CD8-positive, alpha-beta memory T cell (primary cell): ENCODE measurements at regions not wholly inside any gene's neighbourhood (a gene's known extent, or its start where the extent isn't known, plus 50 kb on each side); places are given as distances from the start of the nearest gene placed in this dataset.
"Not testable (repeated sequence)": the region's sequence is repeated elsewhere in the genome, so short reads cannot be mapped to it uniquely, and the experiment has no call there.

Experiments
- CTCF ChIA-PET: fragments of 350-600 bp; sonication (Branson Sonifier 250); formaldehyde crosslinking; loops from one replicate; lab custom pipeline; 2021; ENCODE audit warnings: antibody characterized with exemption; lab: Charles Lee
- POLR2A ChIA-PET: fragments of 350-600 bp; sonication (Branson Sonifier 250); formaldehyde crosslinking; loops from one replicate; lab custom pipeline; 2021; ENCODE audit warnings: antibody characterized with exemption; lab: Charles Lee
- DNase-seq, 5 donors: peaks; one replicate each; pipeline versions ENCODE4 v3.0.0 to v3.0.0-alpha.2; 2020 to 2022; ENCODE audit warnings: mixed read lengths in 1 of 5
- H3K27ac ChIP-seq: one replicate; pipeline ENCODE4 v1.7.0; 2013; ENCODE audit warnings: low read depth, mild to moderate bottlenecking, low read length, moderate library complexity
- H3K27me3 ChIP-seq: 2 replicates; pipeline ENCODE4 v1.7.0; 2013; ENCODE audit warnings: low read length, mild to moderate bottlenecking; ENCODE audit not compliant: insufficient read depth, poor library complexity, severe bottlenecking
- H3K36me3 ChIP-seq: 2 replicates; pipeline ENCODE4 v1.7.0; 2013; ENCODE audit warnings: mild to moderate bottlenecking, low read length, moderate library complexity; ENCODE audit not compliant: insufficient read depth
- H3K4me1 ChIP-seq: 2 replicates; pipeline ENCODE4 v1.7.0; 2013; ENCODE audit warnings: mild to moderate bottlenecking, low read length, moderate library complexity; ENCODE audit not compliant: insufficient read depth
- H3K4me3 ChIP-seq: 2 replicates; pipeline ENCODE4 v1.7.0; 2013; ENCODE audit warnings: mild to moderate bottlenecking, low read length
- H3K9me3 ChIP-seq: 2 replicates; pipeline ENCODE4 v1.7.0; 2013; ENCODE audit warnings: mild to moderate bottlenecking, low read length
- H3K27ac Mint-ChIP-seq, 8 donors: one replicate each; pipeline ENCODE4 v1.8.0; 2020 to 2021; ENCODE audit warnings: mixed read lengths in 8 of 8, mild to moderate bottlenecking in 6 of 8, inconsistent platforms in 3 of 8, moderate library complexity in 3 of 8
- H3K27me3 Mint-ChIP-seq, 2 donors: one replicate each; pipeline ENCODE4 v1.8.0; 2020 to 2021; ENCODE audit warnings: mixed read lengths in 2 of 2, mild to moderate bottlenecking in 1 of 2, moderate library complexity in 1 of 2
- H3K36me3 Mint-ChIP-seq, 3 donors: one replicate each; pipeline ENCODE4 v1.8.0; 2020 to 2021; ENCODE audit warnings: mixed read lengths in 3 of 3, inconsistent platforms in 1 of 3, mild to moderate bottlenecking in 1 of 3
- H3K4me1 Mint-ChIP-seq, 3 donors: one replicate each; pipeline ENCODE4 v1.8.0; 2020 to 2021; ENCODE audit warnings: mixed read lengths in 3 of 3, inconsistent platforms in 1 of 3, mild to moderate bottlenecking in 1 of 3
- H3K4me3 Mint-ChIP-seq, 7 donors: one replicate each; pipeline ENCODE4 v1.8.0; 2020 to 2021; ENCODE audit warnings: mixed read lengths in 7 of 7, mild to moderate bottlenecking in 6 of 7, moderate library complexity in 4 of 7, inconsistent platforms in 2 of 7
- H3K9me3 Mint-ChIP-seq, 5 donors: one replicate each; pipeline ENCODE4 v1.8.0; 2020 to 2022; ENCODE audit warnings: mixed read lengths in 5 of 5, mild to moderate bottlenecking in 3 of 5, moderate library complexity in 2 of 5, inconsistent platforms in 1 of 5

DNA sequence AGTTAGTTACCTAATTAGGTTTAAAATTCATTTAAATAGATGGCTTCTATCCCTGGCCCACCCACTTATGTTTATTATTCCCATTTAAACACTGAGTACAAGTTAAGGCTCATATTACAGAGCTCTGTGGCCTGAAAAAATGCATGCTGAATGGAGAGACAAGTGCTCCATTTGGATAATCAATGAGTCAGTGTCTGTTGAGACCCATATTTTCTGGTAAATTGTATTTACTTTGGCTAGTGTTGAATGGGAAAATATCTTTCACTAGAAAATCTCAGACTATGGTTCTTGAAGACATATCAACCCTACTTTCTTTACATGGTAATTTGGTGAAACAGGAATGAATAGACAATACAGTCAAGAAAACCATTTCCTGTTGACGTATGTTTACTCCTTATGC is 356.0 kb downstream of the S1PR1 start:
- Mint-ChIP-seq H3K4me3 (no peak overlapping the region), H3K9me3 (no peaks in the 10 kb centered on the region), H3K36me3 (no peaks in the 10 kb centered on the region), H3K27me3 (peaks cover 7 to 14% of the 10 kb centered on the region in 2 donors), H3K4me1 (no peaks in the 10 kb centered on the region), H3K27ac (no peak overlapping the region)
- Histone ChIP-seq H3K36me3 (no peaks in the 10 kb centered on the region), H3K4me1 (no peaks in the 10 kb centered on the region), H3K9me3 (no peaks in the 10 kb centered on the region), H3K27ac (no peak overlapping the region), H3K4me3 (no peak overlapping the region), H3K27me3 (no peaks in the 10 kb centered on the region)
- ChIA-PET CTCF (no interaction called here), POLR2A (no interaction called here)
- DNase-seq = no peak

DNA sequence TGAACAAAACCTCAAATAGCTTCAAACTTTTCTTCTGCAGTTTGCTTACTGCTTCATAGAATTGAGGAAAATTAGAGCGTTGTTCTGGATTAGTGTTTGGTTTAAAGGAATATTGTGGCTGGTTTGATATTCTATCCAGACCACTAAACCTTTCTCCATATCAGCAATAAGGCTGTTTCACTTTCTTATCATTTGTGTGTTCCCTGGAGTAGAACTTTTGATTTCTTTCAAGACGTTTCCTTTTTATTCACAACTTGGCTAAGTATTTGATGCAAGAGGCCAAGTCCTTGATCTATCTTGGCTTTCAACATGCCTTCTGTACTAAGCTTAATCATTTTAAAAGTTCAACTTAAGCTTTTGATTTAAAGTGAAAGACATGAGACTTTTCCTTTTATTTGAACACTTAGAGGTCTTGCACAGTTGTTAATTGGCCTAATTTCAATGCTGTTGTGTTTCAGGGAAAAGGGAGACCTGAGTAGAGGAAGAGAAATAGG is 359.1 kb downstream of the S1PR1 start:
- no peaks in the 10 kb centered on the region for H3K9me3 ChIP-seq
- no peaks in the 10 kb centered on the region for H3K27me3 ChIP-seq
- CTCF ChIA-PET = no interaction called here
- H3K4me3 Mint-ChIP-seq = no peak overlapping the region
- no peaks in the 10 kb centered on the region for H3K4me1 Mint-ChIP-seq
- no peaks in the 10 kb centered on the region for H3K4me1 ChIP-seq
- H3K27me3 Mint-ChIP-seq = peaks cover 4 to 8% of the 10 kb centered on the region in 2 donors
- H3K9me3 Mint-ChIP-seq = no peaks in the 10 kb centered on the region
- H3K36me3 ChIP-seq = no peaks in the 10 kb centered on the region
- POLR2A ChIA-PET = no interaction called here
- no peak overlapping the region for H3K27ac ChIP-seq
- H3K36me3 Mint-ChIP-seq = no peaks in the 10 kb centered on the region
- no peak overlapping the region for H3K4me3 ChIP-seq
- no peak overlapping the region for H3K27ac Mint-ChIP-seq
- no peak for DNase-seq

GRCh38 chr1:101600615-101601014 is 363.8 kb downstream of the S1PR1 start:
- H3K27me3 ChIP-seq, POLR2A ChIA-PET, H3K27ac Mint-ChIP-seq, H3K9me3 Mint-ChIP-seq, H3K4me1 ChIP-seq, DNase-seq, H3K36me3 ChIP-seq, CTCF ChIA-PET, H3K4me3 ChIP-seq, H3K9me3 ChIP-seq, H3K27ac ChIP-seq, H3K4me1 Mint-ChIP-seq, H3K36me3 Mint-ChIP-seq, H3K4me3 Mint-ChIP-seq: not testable (repeated sequence)
- peaks cover 0 to 16% of the 10 kb centered on the region in 2 donors for H3K27me3 Mint-ChIP-seq

GRCh38 chr1:101603726-101604125 is 366.9 kb downstream of the S1PR1 start:
- H3K36me3 Mint-ChIP-seq = no peaks in the 10 kb centered on the region
- no peaks in the 10 kb centered on the region for H3K4me1 Mint-ChIP-seq
- POLR2A ChIA-PET = interaction anchor here (0.5 kb wide), 1 partner anchor 60 kb away, joined by 4 read pairs; no protein-coding TSS in a partner anchor
- no peak overlapping the region for H3K27ac Mint-ChIP-seq
- CTCF ChIA-PET = no interaction called here
- no peak overlapping the region for H3K4me3 Mint-ChIP-seq
- H3K27me3 ChIP-seq = no peaks in the 10 kb centered on the region
- H3K4me1 ChIP-seq = no peaks in the 10 kb centered on the region
- H3K9me3 ChIP-seq = no peaks in the 10 kb centered on the region
- peaks cover 3 to 25% of the 10 kb centered on the region in 2 donors for H3K27me3 Mint-ChIP-seq
- peaks cover 0 to 5% (median 0%) of the 10 kb centered on the region in 5 donors for H3K9me3 Mint-ChIP-seq
- no peak for DNase-seq
- H3K27ac ChIP-seq = no peak overlapping the region
- H3K36me3 ChIP-seq = no peaks in the 10 kb centered on the region
- H3K4me3 ChIP-seq = no peak overlapping the region

GRCh38 chr1:101605878-101606277 is 369.1 kb downstream of the S1PR1 start:
- H3K27ac ChIP-seq = no peak overlapping the region
- ChIA-PET POLR2A (no interaction called here), CTCF (no interaction called here)
- peaks cover 0 to 8% (median 0%) of the 10 kb centered on the region in 3 donors for H3K36me3 Mint-ChIP-seq
- no peaks in the 10 kb centered on the region for H3K27me3 ChIP-seq
- H3K9me3 Mint-ChIP-seq = peaks cover 6 to 16% (median 14%) of the 10 kb centered on the region in 5 donors
- peaks cover 3 to 32% of the 10 kb centered on the region in 2 donors for H3K27me3 Mint-ChIP-seq
- no peaks in the 10 kb centered on the region for H3K4me1 Mint-ChIP-seq
- no peaks in the 10 kb centered on the region for H3K4me1 ChIP-seq
- H3K27ac Mint-ChIP-seq = no peak overlapping the region
- H3K36me3 ChIP-seq = no peaks in the 10 kb centered on the region
- H3K4me3 ChIP-seq = no peak overlapping the region
- H3K4me3 Mint-ChIP-seq = no peak overlapping the region
- no peak for DNase-seq
- no peaks in the 10 kb centered on the region for H3K9me3 ChIP-seq

DNA sequence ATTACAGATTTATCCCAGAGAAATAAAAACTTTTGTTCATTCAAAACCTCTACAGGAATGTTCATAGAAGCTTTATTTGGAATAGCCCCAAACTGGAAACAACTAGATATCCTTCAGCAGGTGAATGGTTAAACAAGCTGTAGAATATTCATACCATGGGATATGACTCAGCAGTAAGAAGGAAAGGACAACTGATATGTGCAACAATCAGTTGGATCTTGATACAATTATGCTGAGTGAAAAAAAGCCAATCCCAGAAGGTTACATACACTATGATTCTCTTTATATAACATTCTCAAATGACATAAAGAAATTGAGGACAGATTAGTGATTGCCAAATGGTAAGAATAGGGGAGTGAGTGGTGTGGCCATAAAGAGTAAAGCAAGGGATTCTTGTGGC is 376.7 kb downstream of the S1PR1 start:
- no peaks in the 10 kb centered on the region for H3K27me3 ChIP-seq
- Mint-ChIP-seq H3K4me3 (no peak overlapping the region), H3K9me3 (peaks cover 6 to 20% (median 15%) of the 10 kb centered on the region in 5 donors), H3K4me1 (no peaks in the 10 kb centered on the region), H3K36me3 (peaks cover 0 to 8% (median 0%) of the 10 kb centered on the region in 3 donors), H3K27ac (no peak overlapping the region), H3K27me3 (peaks cover 0 to 8% of the 10 kb centered on the region in 2 donors)
- H3K36me3 ChIP-seq = no peaks in the 10 kb centered on the region
- no peak for DNase-seq
- POLR2A ChIA-PET = interaction anchor here (0.8 kb wide), 1 partner anchor 90 kb away, joined by 3 read pairs; no protein-coding TSS in a partner anchor
- H3K27ac ChIP-seq = no peak overlapping the region
- CTCF ChIA-PET = no interaction called here
- H3K9me3 ChIP-seq = no peaks in the 10 kb centered on the region
- no peaks in the 10 kb centered on the region for H3K4me1 ChIP-seq
- H3K4me3 ChIP-seq = no peak overlapping the region

GRCh38 chr1:101618900-101619299 is 377.8 kb downstream of the OLFM3 start:
- H3K27me3 Mint-ChIP-seq = peaks cover 0 to 3% of the 10 kb centered on the region in 2 donors
- ChIA-PET POLR2A (no interaction called here), CTCF (no interaction called here)
- H3K4me1 Mint-ChIP-seq = no peaks in the 10 kb centered on the region
- no peak for DNase-seq
- H3K9me3 Mint-ChIP-seq = no peaks in the 10 kb centered on the region
- no peaks in the 10 kb centered on the region for H3K36me3 Mint-ChIP-seq
- H3K4me1 ChIP-seq = no peaks in the 10 kb centered on the region
- no peak overlapping the region for H3K27ac Mint-ChIP-seq
- H3K4me3 Mint-ChIP-seq = no peak overlapping the region
- no peaks in the 10 kb centered on the region for H3K27me3 ChIP-seq
- no peaks in the 10 kb centered on the region for H3K9me3 ChIP-seq
- H3K27ac ChIP-seq = no peak overlapping the region
- H3K36me3 ChIP-seq = no peaks in the 10 kb centered on the region
- no peak overlapping the region for H3K4me3 ChIP-seq

- H3K27ac ChIP-seq = no peak overlapping the region
- H3K4me3 ChIP-seq = no peak overlapping the region
- CTCF ChIA-PET = no interaction called here
- no peaks in the 10 kb centered on the region for H3K36me3 ChIP-seq
- Mint-ChIP-seq H3K27me3 (peaks cover 0 to 1% of the 10 kb centered on the region in 2 donors), H3K4me3 (no peak overlapping the region), H3K27ac (no peak overlapping the region), H3K36me3 (no peaks in the 10 kb centered on the region), H3K4me1 (no peaks in the 10 kb centered on the region), H3K9me3 (no peaks in the 10 kb centered on the region)
- no peaks in the 10 kb centered on the region for H3K4me1 ChIP-seq
- no peaks in the 10 kb centered on the region for H3K9me3 ChIP-seq
- no peaks in the 10 kb centered on the region for H3K27me3 ChIP-seq
- no peak for DNase-seq
- POLR2A ChIA-PET = no interaction called here
Measured at GRCh38 chr1:101632548-101633272, 364.0 kb downstream of the OLFM3 start.
